HG03139 (cell line): ENCODE measurements at regions not wholly inside any gene's neighbourhood (a gene's known extent, or its start where the extent isn't known, plus 50 kb on each side); places are given as distances from the start of the nearest gene placed in this dataset.
"Not testable (repeated sequence)": the region's sequence is repeated elsewhere in the genome, so short reads cannot be mapped to it uniquely, and the experiment has no call there.

Source experiments
- ATAC-seq: cut with Tn5 transposase; IDR thresholded peaks from one replicate; pipeline ENCODE4 v1.9.1; 2021; ENCODE audit not compliant: unreplicated experiment

DNA sequence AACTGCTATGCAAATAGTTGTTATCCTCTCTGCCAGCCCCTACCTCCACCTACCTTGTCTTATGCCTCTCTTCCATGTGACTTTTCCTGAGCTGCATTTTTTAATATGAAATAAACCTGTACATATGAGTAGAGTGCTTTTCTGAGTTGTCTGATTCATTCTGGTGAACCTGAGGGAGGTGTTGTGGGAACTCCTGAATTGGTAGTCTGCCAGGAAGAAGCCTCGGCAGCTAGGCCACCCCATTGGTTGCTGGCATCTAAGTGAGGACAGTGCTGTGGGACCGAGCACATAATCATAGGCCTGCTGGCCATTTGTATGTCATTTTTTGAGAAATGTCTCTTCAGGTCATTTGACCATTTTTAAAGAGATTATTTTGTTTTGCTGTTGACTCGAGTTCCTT is 1146.8 kb downstream of the UQCRFS1 start:
- no peak for ATAC-seq

GRCh38 chr19:28065026-28065425 is 1147.9 kb downstream of the UQCRFS1 start:
- no peak for ATAC-seq

- no peak for ATAC-seq
Measured at GRCh38 chr19:28063702-28064101, 1149.2 kb downstream of the UQCRFS1 start.

DNA sequence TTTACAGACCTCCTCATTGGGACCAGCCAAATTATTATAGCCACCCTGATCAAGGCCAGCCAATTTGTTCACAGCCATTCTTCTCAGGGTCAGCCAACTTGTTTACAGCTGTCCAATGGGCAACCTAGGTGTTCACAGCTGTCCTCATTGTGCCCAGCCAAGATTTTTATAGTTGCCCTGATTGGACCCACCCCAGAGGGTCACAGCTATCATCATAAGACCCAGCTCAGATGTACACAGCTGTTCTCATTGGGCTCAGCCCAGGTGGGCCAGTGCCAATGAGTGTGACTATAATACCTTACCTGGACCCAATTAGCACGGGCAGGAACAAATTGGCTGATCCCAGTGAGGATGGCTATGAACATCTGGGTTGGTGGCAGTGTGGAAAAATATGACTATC is 1151.8 kb downstream of the UQCRFS1 start:
- no peak for ATAC-seq

GRCh38 chr19:28057026-28057425 is 1155.9 kb downstream of the UQCRFS1 start:
- not testable (repeated sequence) for ATAC-seq

DNA sequence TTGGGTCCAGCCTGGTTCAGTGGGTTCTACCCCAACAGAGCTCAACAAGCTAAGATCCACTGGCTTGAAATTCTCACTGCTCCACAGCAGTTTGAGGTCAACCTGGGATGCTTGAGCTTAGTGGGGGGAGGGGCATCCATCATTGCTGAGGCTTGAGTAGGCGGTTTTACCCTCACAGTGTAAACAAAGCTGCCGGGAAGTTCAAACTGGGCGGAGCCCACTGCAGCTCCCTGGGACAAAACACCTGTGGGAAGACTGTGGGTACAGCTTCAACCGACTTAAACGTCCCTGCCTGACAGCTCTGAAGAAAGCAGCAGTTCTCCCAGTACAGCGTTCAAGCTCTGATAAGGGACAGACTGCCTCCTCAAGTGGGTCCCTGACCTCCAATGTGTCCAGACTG is 1161.9 kb downstream of the UQCRFS1 start:
- ATAC-seq, result no peak

GRCh38 chr19:28049875-28050274 is 1163.1 kb downstream of the UQCRFS1 start:
- ATAC-seq, result no peak

- no peak for ATAC-seq
Measured at GRCh38 chr19:28046932-28047331, 1166.0 kb downstream of the UQCRFS1 start.

DNA sequence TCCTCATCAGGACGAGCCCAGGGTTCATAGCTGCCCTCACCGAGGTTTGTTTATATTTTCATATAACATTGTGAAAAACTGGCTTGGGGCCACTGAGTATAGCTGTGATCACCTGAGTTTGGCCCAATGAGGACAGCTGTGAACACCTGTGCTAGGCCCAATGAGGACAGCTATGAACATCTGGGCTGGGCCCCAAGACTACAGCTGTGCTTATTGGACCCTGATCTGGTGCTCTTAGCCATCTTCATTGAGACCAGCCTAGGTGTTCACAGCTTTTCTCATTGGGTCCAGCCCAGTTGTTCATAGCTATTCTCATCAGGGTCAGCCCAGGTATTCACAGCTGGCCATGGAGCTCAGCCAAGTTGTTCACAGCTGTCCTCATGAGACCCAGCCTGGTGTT is 1167.3 kb downstream of the UQCRFS1 start:
- ATAC-seq, result no peak

DNA sequence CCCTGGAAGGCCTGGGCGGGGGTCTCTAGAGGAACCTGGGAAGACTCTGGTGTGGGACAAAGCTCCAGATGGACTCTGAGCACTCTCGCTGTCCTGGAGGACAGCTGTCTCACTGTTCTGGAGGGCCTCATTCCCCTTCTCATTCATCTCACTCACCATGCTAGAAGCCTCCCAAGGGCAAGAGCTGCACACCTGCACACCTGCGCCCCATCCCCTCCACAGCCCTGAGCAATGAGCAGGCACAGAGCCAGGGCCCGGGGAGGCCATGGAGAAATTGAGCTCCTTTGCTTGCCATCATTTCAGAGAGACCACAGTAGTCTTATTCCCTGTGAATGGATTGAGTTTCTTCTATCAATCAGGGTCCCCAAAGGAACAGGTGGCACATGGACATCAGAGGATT is 1168.5 kb downstream of the UQCRFS1 start:
- no peak for ATAC-seq

- no peak for ATAC-seq
Measured at GRCh38 chr19:28042516-28042915, 1170.4 kb downstream of the UQCRFS1 start.

DNA sequence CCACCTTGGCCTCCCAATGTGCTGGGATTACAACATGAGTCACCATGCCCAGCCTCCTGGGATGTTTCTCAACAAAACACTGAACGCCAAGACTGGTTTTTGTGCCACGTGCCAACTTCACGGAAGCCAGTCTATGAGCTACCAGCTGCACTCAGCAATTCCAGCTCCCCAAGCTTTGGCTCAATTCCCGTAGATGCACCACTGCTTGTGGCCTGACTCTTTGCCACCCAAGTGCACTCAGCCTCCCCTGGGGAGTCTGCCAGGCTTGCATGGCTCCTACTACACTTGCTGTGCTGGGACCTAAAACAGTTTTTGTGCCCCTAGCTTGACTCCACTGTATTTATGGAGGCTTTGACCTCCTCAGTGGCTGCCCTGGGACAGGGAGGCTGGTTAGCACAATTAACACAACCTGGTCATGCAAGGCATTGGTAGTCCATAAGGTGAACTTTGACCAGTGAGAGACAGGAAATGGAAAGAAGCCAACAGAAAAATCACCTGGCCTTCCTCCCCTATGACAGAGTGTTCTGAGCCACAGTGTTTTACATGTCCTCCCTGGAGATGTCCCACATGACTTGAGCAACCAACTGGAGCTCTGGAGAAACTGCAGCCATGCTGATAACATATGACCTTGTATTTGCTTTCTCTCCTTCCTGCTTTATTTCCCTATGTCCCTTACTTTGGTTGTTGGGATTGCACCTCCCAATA is 1173.1 kb downstream of the UQCRFS1 start:
- no peak for ATAC-seq

- ATAC-seq, result no peak
Measured at GRCh38 chr19:28037186-28037585, 1175.8 kb downstream of the UQCRFS1 start.

- ATAC-seq, result no peak
Measured at GRCh38 chr19:28036486-28036885, 1176.5 kb downstream of the UQCRFS1 start.

GRCh38 chr19:28034936-28035335 is 1178.0 kb downstream of the UQCRFS1 start:
- ATAC-seq, result no peak

DNA sequence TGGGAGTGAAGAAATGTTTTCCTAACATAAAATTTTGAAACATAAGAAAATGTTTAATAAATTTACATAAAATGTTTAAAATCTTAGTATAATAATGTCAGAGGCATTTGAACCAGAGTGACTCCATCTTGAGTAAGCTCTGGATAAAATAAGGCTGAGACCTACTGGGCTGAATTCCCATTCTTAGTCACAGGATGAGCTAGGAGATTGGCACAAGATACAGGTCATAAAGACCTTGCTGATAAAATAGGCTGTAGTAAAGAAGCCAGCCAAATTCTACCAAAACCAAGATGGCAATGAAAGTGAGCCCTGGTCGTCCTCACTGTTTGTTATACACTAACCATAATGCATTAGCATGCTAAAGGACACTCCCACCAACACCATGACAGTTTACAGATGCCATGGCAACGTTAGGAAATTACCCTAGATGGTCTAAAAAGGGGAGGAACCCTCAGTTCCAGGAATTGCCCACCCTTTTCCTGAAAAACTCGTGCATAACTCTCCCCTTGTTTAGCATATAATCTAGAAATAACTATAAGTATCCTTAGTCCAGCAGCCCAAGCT is 1184.0 kb downstream of the UQCRFS1 start:
- ATAC-seq, result no peak

GRCh38 chr19:28027116-28027515 is 1185.8 kb downstream of the UQCRFS1 start:
- no peak for ATAC-seq

- no peak for ATAC-seq
Measured at GRCh38 chr19:28026636-28027035, 1186.3 kb downstream of the UQCRFS1 start.

DNA sequence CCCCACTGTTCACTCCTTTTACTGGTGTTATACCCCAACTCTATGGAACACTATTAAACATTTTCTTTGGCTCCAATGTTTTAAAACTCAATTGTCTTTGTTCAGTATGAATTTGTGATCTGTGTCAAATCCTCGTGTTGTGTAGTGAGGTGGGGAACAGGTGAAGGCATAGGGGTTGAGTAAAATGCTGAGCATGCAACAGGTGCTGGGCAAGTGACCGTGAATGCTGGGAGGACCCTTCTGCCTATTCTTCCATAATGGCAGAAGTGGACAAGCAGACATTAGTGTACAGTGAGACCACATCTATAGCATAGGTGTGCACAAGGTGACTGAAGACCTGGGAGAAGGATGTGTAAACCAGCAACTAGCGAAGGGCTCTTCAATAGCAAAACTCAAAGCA is 1188.0 kb downstream of the UQCRFS1 start:
- no peak for ATAC-seq

- ATAC-seq, result no peak
Measured at GRCh38 chr19:28023064-28023463, 1189.9 kb downstream of the UQCRFS1 start.

DNA sequence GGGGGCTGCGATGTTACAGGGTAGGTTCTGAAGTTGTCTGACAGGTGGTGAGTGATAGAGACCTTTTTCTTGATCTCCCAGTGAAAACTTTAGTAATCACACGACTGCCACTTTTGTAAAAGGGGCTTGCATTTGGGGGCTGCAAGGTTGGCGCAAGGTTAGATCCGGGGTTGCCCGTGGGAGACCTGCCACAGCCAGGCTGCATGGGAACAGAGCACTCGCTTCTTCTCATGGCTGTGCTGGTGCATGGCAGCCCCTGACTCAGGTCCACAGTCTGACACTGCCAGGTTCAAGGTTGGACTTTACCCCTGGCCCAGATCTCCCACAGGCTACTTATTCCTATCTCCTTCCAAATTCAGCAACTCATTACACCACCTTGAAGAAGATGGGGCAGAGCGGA is 1190.4 kb downstream of the UQCRFS1 start:
- ATAC-seq, result no peak

DNA sequence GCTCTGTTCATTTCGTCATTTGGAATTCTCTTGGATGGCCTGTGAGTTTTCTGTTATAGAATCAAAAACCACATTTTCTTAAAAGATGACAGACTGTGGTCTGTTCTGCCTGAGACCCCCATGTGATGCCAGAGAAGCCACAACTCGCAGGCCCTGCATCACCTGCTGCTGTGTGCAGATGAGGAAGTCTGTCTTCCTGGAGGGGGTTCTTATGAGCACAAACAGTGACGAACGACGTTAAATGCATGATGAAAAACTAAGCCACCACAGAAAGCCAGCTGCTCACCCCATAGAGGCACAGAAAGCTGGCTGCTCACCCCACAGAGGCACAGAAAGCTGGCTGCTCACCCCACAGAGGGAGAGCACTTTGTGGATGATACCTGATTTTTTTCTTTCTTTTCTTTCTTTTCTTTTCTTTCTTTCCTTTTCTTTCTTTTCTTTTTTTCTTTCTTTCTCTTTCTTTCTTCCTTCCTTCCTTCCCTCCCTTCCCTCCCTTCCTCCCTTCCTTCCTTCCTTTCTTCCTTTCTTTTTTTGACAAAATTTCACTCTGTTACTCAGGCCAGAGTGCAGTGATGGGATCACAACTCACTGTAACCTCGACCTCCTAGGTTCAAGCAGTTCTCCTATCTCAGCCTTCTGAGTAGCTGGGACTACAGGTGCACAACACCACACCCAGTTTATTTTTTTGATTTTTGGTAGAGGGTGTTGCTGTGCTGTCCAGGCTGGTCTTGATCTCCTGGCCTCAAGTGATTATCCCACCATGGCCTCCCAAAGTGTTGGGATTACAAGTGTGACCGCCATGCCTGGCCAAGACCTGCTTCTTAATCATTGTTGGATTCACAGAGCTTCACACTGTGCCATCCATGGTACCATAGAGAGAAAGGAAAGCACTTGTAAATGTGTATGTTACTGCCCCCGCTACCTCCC is 1191.4 kb downstream of the UQCRFS1 start:
- no peak for ATAC-seq
